ENCODE measurements at regions not wholly inside any gene's neighbourhood (a gene's known extent, or its start where the extent isn't known, plus 50 kb on each side); places are given as distances from the start of the nearest gene placed in this dataset.

GRCh38 chr22:49183208-49183825 is 644.4 kb downstream of the BRD1 start:
- H4K20me1 ChIP-seq (ENCODE audit: control insufficient read depth, insufficient read depth, low read depth, low read length), result no peaks in the 10 kb centered on the region
- no peak overlapping the region for H3K4me2 ChIP-seq (ENCODE audit: low read length)
- H3K9me2 ChIP-seq (replicated peaks; ENCODE audit: control insufficient read depth, low read length), result no peaks in the 10 kb centered on the region
- no peaks in the 10 kb centered on the region for H3K9me3 ChIP-seq (ENCODE audit: control insufficient read depth, insufficient read depth, low read length)
- TF ChIP-seq EZH2phosphoT487 (IDR thresholded peaks at IDR 0.05; ENCODE audit: borderline replicate concordance, low read length), result no peak
- TF ChIP-seq CTCF (IDR thresholded peaks at IDR 0.05; ENCODE audit: low read depth, low read length, poor library complexity, severe bottlenecking), result no peak
- no peaks in the 10 kb centered on the region for H3F3A ChIP-seq (ENCODE audit: control insufficient read depth, insufficient read depth)
- no peaks in the 10 kb centered on the region for H3K27me3 ChIP-seq (ENCODE audit: control insufficient read depth, low read length)
- H3K27ac ChIP-seq (ENCODE audit: low read depth, low read length), result no peak overlapping the region
- H3K36me3 ChIP-seq (ENCODE audit: control insufficient read depth, low read length), result no peaks in the 10 kb centered on the region
- no peak overlapping the region for H3K4me3 ChIP-seq (ENCODE audit: low read length)
- H3K79me2 ChIP-seq (ENCODE audit: control insufficient read depth, low read length), result no peaks in the 10 kb centered on the region
- no peaks in the 10 kb centered on the region for H3K4me1 ChIP-seq (ENCODE audit: control insufficient read depth, low read length)

GRCh38 chr22:49182416-49182815 is 645.3 kb downstream of the BRD1 start:
- Histone ChIP-seq H3K79me2 (ENCODE audit: control insufficient read depth, low read length) (no peaks in the 10 kb centered on the region), H3F3A (ENCODE audit: control insufficient read depth, insufficient read depth) (no peaks in the 10 kb centered on the region), H3K4me2 (ENCODE audit: low read length) (no peak overlapping the region), H3K36me3 (ENCODE audit: control insufficient read depth, low read length) (no peaks in the 10 kb centered on the region), H3K4me3 (ENCODE audit: low read length) (no peak overlapping the region), H3K27me3 (ENCODE audit: control insufficient read depth, low read length) (no peaks in the 10 kb centered on the region), H3K4me1 (ENCODE audit: control insufficient read depth, low read length) (no peaks in the 10 kb centered on the region), H4K20me1 (ENCODE audit: control insufficient read depth, insufficient read depth, low read depth, low read length) (no peaks in the 10 kb centered on the region), H3K9me2 (replicated peaks; ENCODE audit: control insufficient read depth, low read length) (no peaks in the 10 kb centered on the region), H3K27ac (ENCODE audit: low read depth, low read length) (no peak overlapping the region), H3K9me3 (ENCODE audit: control insufficient read depth, insufficient read depth, low read length) (no peaks in the 10 kb centered on the region)
- TF ChIP-seq CTCF (IDR thresholded peaks at IDR 0.05; ENCODE audit: low read depth, low read length, poor library complexity, severe bottlenecking) (no peak), EZH2phosphoT487 (IDR thresholded peaks at IDR 0.05; ENCODE audit: borderline replicate concordance, low read length) (no peak)

- Histone ChIP-seq H3K9me3 (ENCODE audit: control insufficient read depth, insufficient read depth, low read length) (no peaks in the 10 kb centered on the region), H3K4me2 (ENCODE audit: low read length) (no peak overlapping the region), H3F3A (ENCODE audit: control insufficient read depth, insufficient read depth) (no peaks in the 10 kb centered on the region), H4K20me1 (ENCODE audit: control insufficient read depth, insufficient read depth, low read depth, low read length) (no peaks in the 10 kb centered on the region), H3K79me2 (ENCODE audit: control insufficient read depth, low read length) (no peaks in the 10 kb centered on the region), H3K27ac (ENCODE audit: low read depth, low read length) (no peak overlapping the region), H3K27me3 (ENCODE audit: control insufficient read depth, low read length) (no peaks in the 10 kb centered on the region), H3K9me2 (replicated peaks; ENCODE audit: control insufficient read depth, low read length) (no peaks in the 10 kb centered on the region), H3K4me3 (ENCODE audit: low read length) (no peak overlapping the region), H3K4me1 (ENCODE audit: control insufficient read depth, low read length) (no peaks in the 10 kb centered on the region), H3K36me3 (ENCODE audit: control insufficient read depth, low read length) (no peaks in the 10 kb centered on the region)
- no peak for TF ChIP-seq EZH2phosphoT487 (IDR thresholded peaks at IDR 0.05; ENCODE audit: borderline replicate concordance, low read length)
- no peak for TF ChIP-seq CTCF (IDR thresholded peaks at IDR 0.05; ENCODE audit: low read depth, low read length, poor library complexity, severe bottlenecking)
Measured at GRCh38 chr22:49181942-49182341, 645.7 kb downstream of the BRD1 start.
